GM18519 (cell line): ENCODE measurements at regions not wholly inside any gene's neighbourhood (a gene's known extent, or its start where the extent isn't known, plus 50 kb on each side); places are given as distances from the start of the nearest gene placed in this dataset.

Source experiments
- ATAC-seq: cut with Tn5 transposase; IDR thresholded peaks from one replicate; pipeline ENCODE4 v1.9.1; 2021; ENCODE audit warnings: mild to moderate bottlenecking, moderate library complexity; ENCODE audit not compliant: unreplicated experiment, low FRiP score

DNA sequence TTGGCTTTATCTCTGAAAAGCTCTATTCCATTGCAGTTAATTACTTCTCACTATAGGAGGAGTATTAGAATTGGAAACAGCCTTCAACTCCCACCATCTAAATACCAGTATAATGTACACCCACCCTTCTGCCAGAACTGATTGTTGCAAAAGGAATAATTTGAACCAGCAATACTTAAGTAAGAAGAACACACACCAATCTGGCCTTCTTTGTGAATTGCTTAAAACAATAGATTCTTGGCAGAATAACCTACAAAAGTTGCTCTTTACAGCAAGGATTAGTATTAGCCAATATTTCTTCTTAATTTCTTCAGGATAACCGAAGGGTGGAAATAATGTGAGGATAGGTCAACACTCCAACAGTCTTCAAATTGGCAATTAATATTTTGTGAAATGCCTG is 54.9 kb upstream of the ADAMTS5 start:
- no peak for ATAC-seq

GRCh38 chr21:27021046-27021445 is 54.2 kb upstream of the ADAMTS5 start:
- no peak for ATAC-seq

- no peak for ATAC-seq
These were observed 50.4 kb upstream of the ADAMTS5 start for GRCh38 chr21:27017246-27017645.
